ENCODE measurements at regions not wholly inside any gene's neighbourhood (a gene's known extent, or its start where the extent isn't known, plus 50 kb on each side); places are given as distances from the start of the nearest gene placed in this dataset.

- Histone ChIP-seq H3K27ac (ENCODE audit: low read length in 2 of 2) (no peak overlapping the region), H3K27me3 (replicated peaks in 1 of 4; ENCODE audit: control extremely low read depth in 1 of 4, control insufficient read depth in 3 of 4, insufficient read depth in 4 of 4, low read length in 3 of 4) (no peaks in the 10 kb centered on the region), H3K4me3 (ENCODE audit: control extremely low read depth in 1 of 5, extremely low read depth in 1 of 5, insufficient read depth in 1 of 5, low read depth in 2 of 5, low read length in 4 of 5) (no peak overlapping the region), H3K4me1 (ENCODE audit: control insufficient read depth in 2 of 2, insufficient read depth in 2 of 2, low read length in 2 of 2) (no peaks in the 10 kb centered on the region), H3K9ac (ENCODE audit: low read length) (no peak overlapping the region), H3K9me3 (ENCODE audit: control extremely low read depth in 1 of 3, control insufficient read depth in 2 of 3, insufficient read depth in 1 of 3, low read length in 2 of 3) (peaks cover 0 to 6% (median 0%) of the 10 kb centered on the region in 3 donors), H3K4me2 (replicated peaks; ENCODE audit: low read depth, low read length, poor library complexity, severe bottlenecking) (no peak overlapping the region), H4K20me1 (ENCODE audit: control insufficient read depth, insufficient read depth, low read length, poor library complexity, severe bottlenecking) (no peaks in the 10 kb centered on the region), H3K36me3 (replicated peaks in 1 of 2; ENCODE audit: control extremely low read depth in 1 of 2, control insufficient read depth in 1 of 2, extremely low read depth in 1 of 2, insufficient read depth in 2 of 2, low read length in 1 of 2) (no peaks in the 10 kb centered on the region), H3K79me2 (ENCODE audit: control insufficient read depth, insufficient read depth, low read length) (no peaks in the 10 kb centered on the region), H2AFZ (ENCODE audit: insufficient read depth, low read depth, low read length, poor library complexity, severe bottlenecking) (no peak overlapping the region)
- intact Hi-C loops (cut with micrococcal nuclease): no loop called here
- TF ChIP-seq EZH2 (IDR thresholded peaks at IDR 0.05; ENCODE audit: borderline replicate concordance, insufficient read depth, low read depth, low read length, poor library complexity, severe bottlenecking): no peak
- TF ChIP-seq CTCF (IDR thresholded peaks at IDR 0.05): no peak
- H3K27ac Mint-ChIP-seq: no peak overlapping the region
- H3K4me3 Mint-ChIP-seq: no peak overlapping the region
- DNase-seq: no peak
- no peaks in the 10 kb centered on the region for H3K4me1 Mint-ChIP-seq
- 92% methylated on average over 5 of the region's 5 CpGs for WGBS (ENCODE audit: insufficient coverage)
- no peaks in the 10 kb centered on the region for H3K27me3 Mint-ChIP-seq
- no peak for ATAC-seq (ENCODE audit: low read depth)
- CTCF ChIA-PET: no interaction called here
- H3K9me3 Mint-ChIP-seq (ENCODE audit: insufficient read depth): no peaks in the 10 kb centered on the region
- POLR2A ChIA-PET: no interaction called here
Observed at GRCh38 chr1:105204836-105205371, 1455.2 kb downstream of the AMY1C start.

DNA sequence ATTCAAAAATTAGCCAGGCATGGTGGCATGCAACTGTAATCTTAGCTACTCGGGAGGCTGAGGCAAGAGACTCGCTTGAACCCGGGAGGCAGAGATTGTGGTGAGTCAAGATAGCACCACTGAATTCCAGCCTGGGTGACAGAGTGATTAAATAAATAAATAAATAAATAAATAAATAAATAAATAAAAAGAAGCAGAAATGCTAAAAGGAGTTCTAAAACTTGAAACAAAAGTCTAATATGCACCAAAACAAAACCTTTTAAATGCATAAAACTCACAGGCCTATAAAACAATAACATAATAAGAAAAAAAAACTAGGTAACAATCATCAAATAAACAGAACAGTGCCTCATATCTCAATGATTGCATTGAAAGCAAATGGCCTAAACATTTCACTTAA lies 1458.9 kb downstream of the AMY1C start:
- Histone ChIP-seq H3K9me3 (ENCODE audit: control extremely low read depth in 1 of 3, control insufficient read depth in 2 of 3, insufficient read depth in 1 of 3, low read length in 2 of 3) (peaks cover 0 to 6% (median 1%) of the 10 kb centered on the region in 3 donors), H3K27ac (ENCODE audit: low read length in 2 of 2) (no peak overlapping the region), H3K4me3 (ENCODE audit: control extremely low read depth in 1 of 5, extremely low read depth in 1 of 5, insufficient read depth in 1 of 5, low read depth in 2 of 5, low read length in 4 of 5) (no peak overlapping the region), H3K27me3 (replicated peaks in 1 of 4; ENCODE audit: control extremely low read depth in 1 of 4, control insufficient read depth in 3 of 4, insufficient read depth in 4 of 4, low read length in 3 of 4) (no peaks in the 10 kb centered on the region), H3K4me1 (ENCODE audit: control insufficient read depth in 2 of 2, insufficient read depth in 2 of 2, low read length in 2 of 2) (no peaks in the 10 kb centered on the region), H3K9ac (ENCODE audit: low read length) (no peak overlapping the region), H3K36me3 (replicated peaks in 1 of 2; ENCODE audit: control extremely low read depth in 1 of 2, control insufficient read depth in 1 of 2, extremely low read depth in 1 of 2, insufficient read depth in 2 of 2, low read length in 1 of 2) (no peaks in the 10 kb centered on the region), H3K4me2 (replicated peaks; ENCODE audit: low read depth, low read length, poor library complexity, severe bottlenecking) (no peak overlapping the region), H2AFZ (ENCODE audit: insufficient read depth, low read depth, low read length, poor library complexity, severe bottlenecking) (no peak overlapping the region), H4K20me1 (ENCODE audit: control insufficient read depth, insufficient read depth, low read length, poor library complexity, severe bottlenecking) (no peaks in the 10 kb centered on the region), H3K79me2 (ENCODE audit: control insufficient read depth, insufficient read depth, low read length) (no peaks in the 10 kb centered on the region)
- intact Hi-C loops (cut with micrococcal nuclease): no loop called here
- no peak overlapping the region for H3K4me3 Mint-ChIP-seq
- no peak overlapping the region for H3K27ac Mint-ChIP-seq
- ATAC-seq (ENCODE audit: low read depth) (no peak), DNase-seq (no peak)
- H3K4me1 Mint-ChIP-seq: no peaks in the 10 kb centered on the region
- ChIA-PET POLR2A (no interaction called here), CTCF (no interaction called here)
- H3K27me3 Mint-ChIP-seq: no peaks in the 10 kb centered on the region
- peaks cover 13% of the 10 kb centered on the region for H3K9me3 Mint-ChIP-seq (ENCODE audit: insufficient read depth)
- WGBS (ENCODE audit: insufficient coverage): no CpG with 5 or more reads among the region's 3 CpGs
- TF ChIP-seq CTCF (IDR thresholded peaks at IDR 0.05) (no peak), EZH2 (IDR thresholded peaks at IDR 0.05; ENCODE audit: borderline replicate concordance, insufficient read depth, low read depth, low read length, poor library complexity, severe bottlenecking) (no peak)
